ENCODE measurements at regions not wholly inside any gene's neighbourhood (a gene's known extent, or its start where the extent isn't known, plus 50 kb on each side); places are given as distances from the start of the nearest gene placed in this dataset.

DNA sequence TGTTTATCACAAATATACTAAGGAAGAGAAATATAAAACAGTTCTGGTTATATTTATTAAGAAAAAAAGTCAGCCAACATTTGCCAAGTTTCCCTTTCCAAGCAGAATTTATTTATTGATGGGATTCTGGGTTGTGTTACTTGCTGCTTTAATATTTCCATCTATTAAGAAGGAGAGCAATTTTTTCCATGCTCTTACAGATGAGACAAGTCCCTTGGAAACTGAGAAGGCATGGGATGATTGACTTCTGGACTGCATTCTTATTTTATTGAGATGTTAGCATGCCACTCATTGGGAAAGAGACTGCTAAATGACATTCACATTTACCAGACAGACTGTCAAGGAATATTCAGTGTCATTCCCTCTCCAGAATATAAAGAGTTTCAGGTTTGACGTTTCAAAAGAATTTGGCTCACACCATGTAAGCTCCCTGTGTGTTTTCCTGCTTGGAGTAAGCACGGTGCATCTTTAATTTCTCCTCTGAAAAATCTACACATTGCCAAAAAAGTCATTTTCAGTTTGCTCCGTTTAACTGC, 1565.2 kb upstream of the GOT2 start:
- no peak overlapping the region for H3K4me3 ChIP-seq
- H3K79me2 ChIP-seq (replicated peaks; ENCODE audit: insufficient read depth) = no peaks in the 10 kb centered on the region
- Mint-ChIP-seq H3K27me3 (ENCODE audit: insufficient read depth, low read depth, poor library complexity) (no peaks in the 10 kb centered on the region), H3K9me3 (no peaks in the 10 kb centered on the region; the same call in 2 of the 3 replicates), H3K4me3 (no peak overlapping the region), H3K27ac (no peak overlapping the region), H3K36me3 (ENCODE audit: low read depth) (no peaks in the 10 kb centered on the region), H3K4me1 (no peaks in the 10 kb centered on the region)
- H3K27me3 ChIP-seq (ENCODE audit: insufficient read depth) = no peaks in the 10 kb centered on the region
- DNase-seq (ENCODE audit: low spot score) (no peak), ATAC-seq (no peak)
- H3K4me2 ChIP-seq = no peak overlapping the region
- H3F3A ChIP-seq (replicated peaks; ENCODE audit: low read depth) = no peaks in the 10 kb centered on the region
- no peaks in the 10 kb centered on the region for H3K4me1 ChIP-seq (ENCODE audit: insufficient read depth)
- no peaks in the 10 kb centered on the region for H4K20me1 ChIP-seq (replicated peaks; ENCODE audit: insufficient read depth)
- no peaks in the 10 kb centered on the region for H3K36me3 ChIP-seq (ENCODE audit: insufficient read depth)
- no peak overlapping the region for H3K27ac ChIP-seq (ENCODE audit: low read depth)
- H3K9me2 ChIP-seq (ENCODE audit: insufficient read depth) = no peaks in the 10 kb centered on the region
- TF ChIP-seq STAT1 (IDR thresholded peaks at IDR 0.05; ENCODE audit: unreplicated experiment) (no peak), EZH2phosphoT487 (IDR thresholded peaks at IDR 0.05; ENCODE audit: unreplicated experiment) (no peak), ZNF114 (CRISPR knock-in tag; IDR thresholded peaks at IDR 0.05) (no peak), CTCF (conservative IDR thresholded peaks at IDR 0.05; ENCODE audit: low read depth in 2 of 2) (no peak), EZH2 (IDR thresholded peaks at IDR 0.05; ENCODE audit: low read depth, unreplicated experiment) (no peak), ZNF331 (CRISPR knock-in tag; IDR thresholded peaks at IDR 0.05; ENCODE audit: low read depth) (no peak), JUNB (IDR thresholded peaks at IDR 0.05; ENCODE audit: unreplicated experiment) (no peak), POLR2AphosphoS5 (IDR thresholded peaks at IDR 0.05; ENCODE audit: low read depth) (no peak)
- TF ChIP-seq, protein P1, sequence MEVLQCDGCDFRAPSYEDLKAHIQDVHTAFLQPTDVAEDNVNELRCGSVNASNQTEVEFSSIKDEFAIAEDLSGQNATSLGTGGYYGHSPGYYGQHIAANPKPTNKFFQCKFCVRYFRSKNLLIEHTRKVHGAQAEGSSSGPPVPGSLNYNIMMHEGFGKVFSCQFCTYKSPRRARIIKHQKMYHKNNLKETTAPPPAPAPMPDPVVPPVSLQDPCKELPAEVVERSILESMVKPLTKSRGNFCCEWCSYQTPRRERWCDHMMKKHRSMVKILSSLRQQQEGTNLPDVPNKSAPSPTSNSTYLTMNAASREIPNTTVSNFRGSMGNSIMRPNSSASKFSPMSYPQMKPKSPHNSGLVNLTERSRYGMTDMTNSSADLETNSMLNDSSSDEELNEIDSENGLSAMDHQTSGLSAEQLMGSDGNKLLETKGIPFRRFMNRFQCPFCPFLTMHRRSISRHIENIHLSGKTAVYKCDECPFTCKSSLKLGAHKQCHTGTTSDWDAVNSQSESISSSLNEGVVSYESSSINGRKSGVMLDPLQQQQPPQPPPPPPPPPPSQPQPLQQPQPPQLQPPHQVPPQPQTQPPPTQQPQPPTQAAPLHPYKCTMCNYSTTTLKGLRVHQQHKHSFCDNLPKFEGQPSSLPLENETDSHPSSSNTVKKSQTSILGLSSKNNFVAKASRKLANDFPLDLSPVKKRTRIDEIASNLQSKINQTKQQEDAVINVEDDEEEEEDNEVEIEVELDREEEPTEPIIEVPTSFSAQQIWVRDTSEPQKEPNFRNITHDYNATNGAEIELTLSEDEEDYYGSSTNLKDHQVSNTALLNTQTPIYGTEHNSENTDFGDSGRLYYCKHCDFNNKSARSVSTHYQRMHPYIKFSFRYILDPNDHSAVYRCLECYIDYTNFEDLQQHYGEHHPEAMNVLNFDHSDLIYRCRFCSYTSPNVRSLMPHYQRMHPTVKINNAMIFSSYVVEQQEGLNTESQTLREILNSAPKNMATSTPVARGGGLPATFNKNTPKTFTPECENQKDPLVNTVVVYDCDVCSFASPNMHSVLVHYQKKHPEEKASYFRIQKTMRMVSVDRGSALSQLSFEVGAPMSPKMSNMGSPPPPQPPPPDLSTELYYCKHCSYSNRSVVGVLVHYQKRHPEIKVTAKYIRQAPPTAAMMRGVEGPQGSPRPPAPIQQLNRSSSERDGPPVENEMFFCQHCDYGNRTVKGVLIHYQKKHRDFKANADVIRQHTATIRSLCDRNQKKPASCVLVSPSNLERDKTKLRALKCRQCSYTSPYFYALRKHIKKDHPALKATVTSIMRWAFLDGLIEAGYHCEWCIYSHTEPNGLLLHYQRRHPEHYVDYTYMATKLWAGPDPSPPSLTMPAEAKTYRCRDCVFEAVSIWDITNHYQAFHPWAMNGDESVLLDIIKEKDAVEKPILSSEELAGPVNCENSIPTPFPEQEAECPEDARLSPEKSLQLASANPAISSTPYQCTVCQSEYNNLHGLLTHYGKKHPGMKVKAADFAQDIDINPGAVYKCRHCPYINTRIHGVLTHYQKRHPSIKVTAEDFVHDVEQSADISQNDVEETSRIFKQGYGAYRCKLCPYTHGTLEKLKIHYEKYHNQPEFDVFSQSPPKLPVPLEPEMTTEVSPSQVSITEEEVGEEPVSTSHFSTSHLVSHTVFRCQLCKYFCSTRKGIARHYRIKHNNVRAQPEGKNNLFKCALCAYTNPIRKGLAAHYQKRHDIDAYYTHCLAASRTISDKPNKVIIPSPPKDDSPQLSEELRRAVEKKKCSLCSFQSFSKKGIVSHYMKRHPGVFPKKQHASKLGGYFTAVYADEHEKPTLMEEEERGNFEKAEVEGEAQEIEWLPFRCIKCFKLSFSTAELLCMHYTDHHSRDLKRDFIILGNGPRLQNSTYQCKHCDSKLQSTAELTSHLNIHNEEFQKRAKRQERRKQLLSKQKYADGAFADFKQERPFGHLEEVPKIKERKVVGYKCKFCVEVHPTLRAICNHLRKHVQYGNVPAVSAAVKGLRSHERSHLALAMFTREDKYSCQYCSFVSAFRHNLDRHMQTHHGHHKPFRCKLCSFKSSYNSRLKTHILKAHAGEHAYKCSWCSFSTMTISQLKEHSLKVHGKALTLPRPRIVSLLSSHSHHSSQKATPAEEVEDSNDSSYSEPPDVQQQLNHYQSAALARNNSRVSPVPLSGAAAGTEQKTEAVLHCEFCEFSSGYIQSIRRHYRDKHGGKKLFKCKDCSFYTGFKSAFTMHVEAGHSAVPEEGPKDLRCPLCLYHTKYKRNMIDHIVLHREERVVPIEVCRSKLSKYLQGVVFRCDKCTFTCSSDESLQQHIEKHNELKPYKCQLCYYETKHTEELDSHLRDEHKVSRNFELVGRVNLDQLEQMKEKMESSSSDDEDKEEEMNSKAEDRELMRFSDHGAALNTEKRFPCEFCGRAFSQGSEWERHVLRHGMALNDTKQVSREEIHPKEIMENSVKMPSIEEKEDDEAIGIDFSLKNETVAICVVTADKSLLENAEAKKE (CRISPR knock-in tag; IDR thresholded peaks at IDR 0.05) = no peak
- TF ChIP-seq, protein P2, sequence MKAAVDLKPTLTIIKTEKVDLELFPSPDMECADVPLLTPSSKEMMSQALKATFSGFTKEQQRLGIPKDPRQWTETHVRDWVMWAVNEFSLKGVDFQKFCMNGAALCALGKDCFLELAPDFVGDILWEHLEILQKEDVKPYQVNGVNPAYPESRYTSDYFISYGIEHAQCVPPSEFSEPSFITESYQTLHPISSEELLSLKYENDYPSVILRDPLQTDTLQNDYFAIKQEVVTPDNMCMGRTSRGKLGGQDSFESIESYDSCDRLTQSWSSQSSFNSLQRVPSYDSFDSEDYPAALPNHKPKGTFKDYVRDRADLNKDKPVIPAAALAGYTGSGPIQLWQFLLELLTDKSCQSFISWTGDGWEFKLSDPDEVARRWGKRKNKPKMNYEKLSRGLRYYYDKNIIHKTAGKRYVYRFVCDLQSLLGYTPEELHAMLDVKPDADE (IDR thresholded peaks at IDR 0.05) = no peak
- no peak overlapping the region for H2AFZ ChIP-seq
